ENCODE measurements at regions not wholly inside any gene's neighbourhood (a gene's known extent, or its start where the extent isn't known, plus 50 kb on each side); places are given as distances from the start of the nearest gene placed in this dataset.
"Not testable (repeated sequence)": the region's sequence is repeated elsewhere in the genome, so short reads cannot be mapped to it uniquely, and the experiment has no call there.

GRCh38 chr17:30584810-30585209 lies 107.6 kb downstream of the GOSR1 start:
- Mint-ChIP-seq H3K4me3 (ENCODE audit: unreplicated experiment) (no peak overlapping the region), H3K36me3 (ENCODE audit: low read depth) (no peaks in the 10 kb centered on the region), H3K9me3 (ENCODE audit: low read depth) (no peaks in the 10 kb centered on the region), H3K4me1 (ENCODE audit: low read depth) (peaks cover 14% of the 10 kb centered on the region), H3K27ac (ENCODE audit: unreplicated experiment) (no peak overlapping the region), H3K27me3 (ENCODE audit: low read depth) (no peaks in the 10 kb centered on the region)
- DNase-seq (ENCODE audit: low spot score) = no peak
- no peak for TF ChIP-seq CTCF (IDR thresholded peaks at IDR 0.05)

DNA sequence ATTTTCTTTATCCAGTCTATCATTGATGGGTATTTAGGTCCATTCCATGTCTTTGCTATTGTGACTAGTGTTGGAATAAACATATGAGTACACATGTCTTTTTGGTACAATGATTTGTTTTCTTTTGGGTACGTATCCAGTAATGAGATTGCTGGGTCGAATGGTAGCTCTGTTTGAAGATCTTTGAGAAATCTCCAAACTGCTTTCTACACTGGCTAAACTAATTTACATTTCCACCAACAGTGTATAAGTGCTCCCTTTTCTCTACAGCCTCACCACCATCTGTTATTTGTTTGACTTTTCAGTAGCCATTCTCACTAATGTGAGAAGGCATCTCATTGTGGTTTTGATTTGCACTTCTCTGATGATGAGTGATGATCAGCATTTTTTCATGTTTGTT lies 103.7 kb downstream of the GOSR1 start:
- no peak overlapping the region for H3K27ac Mint-ChIP-seq (ENCODE audit: unreplicated experiment)
- no peak for DNase-seq (ENCODE audit: low spot score)
- H3K4me1 Mint-ChIP-seq (ENCODE audit: low read depth) = peaks cover 3% of the 10 kb centered on the region
- H3K27me3 Mint-ChIP-seq (ENCODE audit: low read depth) = peaks cover 5% of the 10 kb centered on the region
- no peaks in the 10 kb centered on the region for H3K9me3 Mint-ChIP-seq (ENCODE audit: low read depth)
- no peak for TF ChIP-seq CTCF (IDR thresholded peaks at IDR 0.05)
- H3K36me3 Mint-ChIP-seq (ENCODE audit: low read depth) = no peaks in the 10 kb centered on the region
- H3K4me3 Mint-ChIP-seq (ENCODE audit: unreplicated experiment) = no peak overlapping the region

DNA sequence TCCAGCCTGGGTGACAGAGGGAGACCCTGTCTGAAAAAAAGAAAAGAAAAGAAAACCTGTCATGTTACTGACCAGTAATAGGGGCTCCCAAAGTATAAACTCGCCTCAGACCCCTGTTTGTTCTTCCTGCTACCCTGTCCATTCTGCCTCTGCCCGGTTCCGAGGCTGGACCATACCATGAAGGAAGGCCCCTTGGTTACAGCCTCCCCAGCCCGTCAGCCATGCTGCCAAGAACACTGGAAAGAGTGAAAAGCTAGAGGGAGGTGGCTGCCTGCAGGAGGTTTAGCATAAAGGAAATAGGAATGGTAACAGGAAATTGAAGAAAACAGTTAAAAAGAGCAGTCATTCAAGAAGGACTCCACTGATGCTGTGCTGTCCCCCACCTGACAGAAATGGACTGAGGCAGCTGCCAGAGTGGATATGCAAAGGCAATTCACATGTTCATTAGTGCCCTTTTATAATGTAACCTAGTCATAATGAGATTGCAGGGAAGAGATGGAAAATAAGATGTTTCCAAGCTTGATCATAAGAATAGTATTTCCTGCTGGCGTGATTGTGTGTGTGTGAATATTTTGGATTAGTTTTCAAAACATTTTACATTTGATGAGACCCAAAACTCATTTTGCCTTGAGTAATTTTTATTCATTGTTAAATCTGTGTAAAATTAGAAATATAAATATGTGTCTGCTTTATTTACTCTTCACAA lies 102.6 kb downstream of the GOSR1 start:
- TF ChIP-seq CTCF (IDR thresholded peaks at IDR 0.05) = no peak
- Mint-ChIP-seq H3K27me3 (ENCODE audit: low read depth) (peaks cover 5% of the 10 kb centered on the region), H3K36me3 (ENCODE audit: low read depth) (no peaks in the 10 kb centered on the region), H3K9me3 (ENCODE audit: low read depth) (no peaks in the 10 kb centered on the region), H3K27ac (ENCODE audit: unreplicated experiment) (no peak overlapping the region), H3K4me3 (ENCODE audit: unreplicated experiment) (no peak overlapping the region), H3K4me1 (ENCODE audit: low read depth) (peaks cover 3% of the 10 kb centered on the region)
- no peak for DNase-seq (ENCODE audit: low spot score)

- not testable (repeated sequence) for H3K27me3 Mint-ChIP-seq (ENCODE audit: low read depth); H3K36me3 Mint-ChIP-seq (ENCODE audit: low read depth); H3K4me3 Mint-ChIP-seq (ENCODE audit: unreplicated experiment); H3K27ac Mint-ChIP-seq (ENCODE audit: unreplicated experiment); DNase-seq (ENCODE audit: low spot score); H3K4me1 Mint-ChIP-seq (ENCODE audit: low read depth); H3K9me3 Mint-ChIP-seq (ENCODE audit: low read depth)
These were observed 101.0 kb downstream of the GOSR1 start for GRCh38 chr17:30578015-30578717.
